ENCODE measurements at regions not wholly inside any gene's neighbourhood (a gene's known extent, or its start where the extent isn't known, plus 50 kb on each side); places are given as distances from the start of the nearest gene placed in this dataset.

DNA sequence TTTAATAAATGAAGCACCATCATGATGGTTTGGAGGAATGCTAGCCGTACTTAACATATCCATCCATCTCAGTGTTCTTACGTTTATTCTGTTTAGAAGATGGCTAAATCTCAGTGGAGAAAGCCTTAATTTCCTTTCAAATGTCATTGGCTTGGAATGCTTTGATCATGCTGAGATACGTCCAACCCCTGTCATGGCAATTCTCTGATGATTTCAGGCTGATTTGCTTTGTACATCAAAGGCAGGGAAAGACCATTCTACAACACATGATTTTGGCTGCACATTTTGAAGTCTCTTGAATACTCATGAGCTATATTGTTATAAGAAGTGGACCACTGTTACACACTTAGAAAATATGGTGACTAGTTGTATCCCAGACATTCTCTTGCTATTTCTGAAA, 1048.4 kb downstream of the MAT2B start:
- no peak for DNase-seq

DNA sequence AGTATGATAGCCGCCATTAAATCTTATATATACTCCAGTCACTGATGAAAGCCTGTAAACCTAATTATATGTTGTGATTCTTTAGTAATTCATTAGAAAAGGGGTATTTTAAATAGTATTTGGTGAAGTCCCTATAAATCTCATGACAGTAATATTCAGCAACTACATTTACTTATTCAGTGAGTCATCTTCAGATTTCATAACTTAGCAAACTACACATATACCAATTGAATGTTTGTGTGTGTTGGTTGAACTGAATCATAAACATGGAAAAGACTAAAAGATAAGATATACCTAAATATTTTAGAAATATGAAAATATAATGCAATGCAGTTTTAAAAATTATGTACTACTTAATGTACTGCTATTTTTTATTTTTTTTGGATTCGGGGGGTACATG, 1050.4 kb downstream of the MAT2B start:
- no peak for DNase-seq

DNA sequence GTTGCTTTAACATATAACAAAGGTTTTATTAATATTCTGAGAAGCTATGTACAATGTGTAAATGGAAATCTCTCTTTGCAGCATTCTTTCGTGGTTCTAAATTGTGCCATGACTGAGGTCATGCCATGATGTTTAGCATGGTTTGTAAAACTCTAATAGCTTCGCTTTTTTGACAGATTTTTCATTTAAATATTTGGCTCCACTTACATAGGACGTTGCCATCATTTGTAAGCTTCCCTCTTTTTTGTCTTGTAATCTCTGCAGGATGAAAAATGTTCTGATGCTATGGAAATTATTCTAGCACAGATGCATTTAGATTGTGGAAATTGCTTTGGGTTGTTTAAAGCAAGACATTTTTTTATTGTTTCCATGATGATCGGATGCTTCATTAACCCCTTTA, 1054.8 kb downstream of the MAT2B start:
- DNase-seq = no peak

DNA sequence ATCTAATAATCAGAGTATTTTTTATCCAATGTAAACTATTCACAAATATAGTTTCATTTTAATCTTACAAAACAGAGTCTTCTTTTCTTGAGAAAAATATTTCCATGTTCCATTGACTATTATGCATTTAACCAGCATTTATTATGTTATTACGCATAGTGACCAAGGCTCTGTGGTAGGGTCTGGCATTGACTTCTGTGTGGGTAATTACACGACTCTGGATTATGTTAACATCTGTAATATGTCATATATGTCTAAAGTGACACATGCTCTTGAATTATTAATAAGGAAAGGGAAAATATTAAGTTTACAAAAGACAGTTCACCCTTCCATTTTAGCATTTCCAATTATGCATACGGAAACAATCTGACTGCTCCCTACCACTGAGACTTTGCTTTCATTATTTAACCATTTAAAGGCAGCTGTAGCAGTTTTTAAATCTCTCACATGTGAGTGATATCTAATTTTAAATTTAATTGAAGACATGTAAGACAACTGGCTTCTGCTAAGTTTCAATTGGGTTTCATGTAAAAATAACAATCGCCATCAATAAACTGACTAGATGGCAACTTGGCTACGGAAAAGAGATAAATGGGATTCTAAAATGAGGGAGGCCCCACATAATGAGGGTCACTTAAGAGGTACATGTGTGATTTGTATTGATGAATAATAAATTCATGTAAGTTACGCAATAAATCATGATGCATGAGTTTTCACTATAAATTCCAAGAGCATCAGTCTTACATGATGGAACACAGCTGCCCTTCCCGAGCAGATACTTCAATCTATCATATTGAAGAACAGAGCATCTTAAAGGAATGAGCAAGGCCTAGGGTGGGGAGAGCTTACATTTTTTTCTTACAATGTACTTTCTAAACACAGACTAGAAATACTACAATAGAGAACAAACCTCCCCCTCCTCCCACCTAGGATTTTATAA, 1056.8 kb downstream of the MAT2B start:
- DNase-seq = no peak

DNA sequence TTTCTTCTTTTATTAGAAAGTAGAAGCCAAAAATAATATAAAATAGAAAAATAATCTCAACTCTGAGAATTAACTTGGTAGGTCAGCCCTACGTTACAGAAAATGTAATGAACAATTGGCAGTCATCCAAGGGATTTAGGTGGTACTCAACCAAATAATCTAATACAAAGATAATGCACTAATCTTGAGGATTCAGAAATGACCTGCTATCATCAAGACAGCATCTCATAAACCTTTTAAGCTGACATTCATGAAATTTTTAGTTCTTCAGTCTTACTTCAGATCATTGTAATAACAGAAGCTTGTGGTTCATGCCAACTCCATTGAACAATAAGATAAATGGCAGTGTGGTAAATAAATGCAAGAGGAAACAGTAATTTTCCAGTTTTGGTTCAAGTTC, 1058.0 kb downstream of the MAT2B start:
- DNase-seq = no peak

DNA sequence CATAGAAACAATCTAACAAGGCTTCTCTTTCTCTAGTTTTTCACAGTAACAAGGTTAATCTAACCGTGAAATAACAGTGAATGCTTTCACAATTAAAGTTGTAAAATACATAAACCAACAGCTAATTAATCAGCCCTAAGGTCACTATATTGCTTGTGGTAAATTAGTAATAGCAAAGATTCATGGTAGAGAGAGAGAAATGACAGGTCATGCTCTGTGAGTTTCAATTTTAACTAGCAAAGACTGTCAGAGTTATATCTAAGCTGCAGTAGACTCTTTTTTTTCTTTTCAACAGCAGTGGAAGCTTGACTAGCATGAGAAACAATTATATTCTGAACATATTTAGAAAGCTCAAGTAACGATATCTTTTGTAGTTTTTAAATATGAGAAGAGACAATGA, 1068.0 kb downstream of the MAT2B start:
- DNase-seq = no peak

DNA sequence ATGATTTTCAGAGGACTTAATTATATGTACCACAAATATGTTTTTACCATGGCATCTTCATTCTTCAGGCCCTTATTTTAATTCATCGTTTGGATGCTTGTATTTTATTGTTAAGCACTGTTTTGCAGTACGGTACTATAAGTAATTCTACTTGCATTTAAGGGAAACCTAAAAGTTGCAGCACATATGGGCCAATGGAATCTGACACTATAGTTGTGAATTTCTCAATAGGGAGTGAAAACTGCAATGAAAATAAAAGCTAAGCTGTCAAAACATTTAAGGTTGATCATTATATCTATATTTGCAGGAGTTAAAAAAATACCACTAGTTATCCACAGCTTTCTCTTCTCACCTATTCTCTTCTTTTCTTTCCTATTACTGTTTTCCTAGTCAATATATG, 1071.8 kb downstream of the MAT2B start:
- DNase-seq = no peak

DNA sequence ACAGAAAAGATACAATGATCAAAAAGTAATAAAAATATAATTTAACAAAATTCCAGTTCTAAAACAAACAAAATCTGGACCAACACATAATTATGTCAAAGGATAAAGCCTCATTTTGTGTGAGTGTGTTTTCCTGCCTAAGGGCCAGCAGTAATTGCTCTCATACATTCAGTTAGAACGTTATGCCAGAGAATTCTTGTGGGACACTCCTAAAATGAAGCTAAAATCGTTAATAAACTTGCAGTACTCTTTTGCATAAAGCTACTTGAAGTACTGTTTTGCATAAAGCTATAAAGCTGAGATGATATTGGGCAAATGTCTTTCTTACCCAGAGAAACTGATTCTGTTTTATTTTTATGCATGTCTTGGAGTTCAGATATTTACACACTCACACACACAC, 1072.3 kb downstream of the MAT2B start:
- no peak for DNase-seq

DNA sequence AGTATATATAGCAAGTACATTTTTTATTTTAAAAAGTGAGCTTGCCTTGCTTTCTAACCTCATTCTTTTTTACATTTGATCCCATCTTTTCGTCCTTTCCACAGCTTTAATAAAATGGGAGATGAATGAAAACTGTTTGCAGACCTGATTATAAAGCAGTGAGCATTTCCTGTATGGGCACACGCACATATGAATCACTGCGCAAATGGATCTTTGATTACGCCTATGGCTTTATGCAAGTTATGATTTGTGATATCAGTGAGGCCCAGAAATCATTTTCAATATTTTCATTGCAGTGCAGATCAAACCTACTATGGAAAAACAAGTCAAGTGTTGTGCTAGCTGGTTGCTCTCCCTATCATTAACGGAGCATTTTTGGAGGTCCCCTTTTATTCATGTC, 1073.0 kb downstream of the MAT2B start:
- no peak for DNase-seq

DNA sequence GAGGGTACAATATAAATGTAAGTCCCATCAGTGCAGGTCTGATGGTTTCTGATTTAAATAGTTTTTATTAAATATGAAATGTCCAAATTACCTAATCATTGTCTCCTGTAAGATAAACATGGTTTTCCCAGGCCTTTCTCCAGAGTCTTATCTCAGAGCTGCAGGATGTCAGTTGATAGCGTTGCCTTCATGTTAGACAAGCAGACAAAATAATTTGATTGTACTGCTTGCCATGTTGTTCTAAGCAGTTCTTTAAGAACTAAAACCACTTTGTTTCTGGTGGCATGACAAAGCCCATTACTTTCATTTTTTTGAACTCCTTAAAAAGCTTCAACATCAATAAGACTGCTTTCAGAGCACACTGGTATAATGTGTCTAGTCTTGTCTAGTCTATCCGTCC, 1073.5 kb downstream of the MAT2B start:
- no peak for DNase-seq

DNA sequence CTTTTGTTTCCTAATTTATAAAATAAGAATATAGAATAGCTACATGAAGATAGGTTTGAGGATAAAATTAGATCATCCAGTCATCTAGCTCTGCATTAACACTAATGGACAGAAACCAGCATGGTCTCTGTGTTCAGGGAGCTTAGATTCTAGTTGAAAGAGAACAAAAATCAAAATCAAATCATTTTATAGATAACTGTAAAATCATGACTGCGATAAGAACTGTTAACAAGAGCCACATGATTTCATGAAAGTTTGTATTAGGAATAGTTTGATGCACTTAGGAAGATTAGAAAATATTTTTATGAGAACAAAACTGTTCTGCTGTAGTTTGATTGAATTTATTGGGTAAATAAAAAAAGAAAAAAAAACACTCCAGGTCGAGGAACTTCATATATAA, 1074.7 kb downstream of the MAT2B start:
- no peak for DNase-seq

DNA sequence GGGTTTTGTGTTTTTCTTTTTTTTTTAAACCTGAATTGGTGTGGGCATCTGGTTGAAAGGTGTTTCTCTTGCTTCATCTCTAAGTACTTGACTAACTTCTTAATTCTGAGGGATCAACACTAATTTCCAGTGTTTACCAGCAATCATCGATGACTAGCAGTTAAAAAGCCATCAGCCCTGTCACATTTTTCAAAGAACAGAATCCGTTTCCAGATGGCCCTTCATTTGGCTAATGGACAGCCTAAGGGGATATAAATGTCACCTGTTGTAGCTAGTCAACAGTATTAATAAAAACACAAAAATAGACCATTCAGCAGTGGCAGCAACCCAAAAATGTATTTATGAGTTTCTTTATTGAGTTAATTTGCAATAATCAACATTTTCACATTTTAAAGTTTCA, 1076.5 kb downstream of the MAT2B start:
- DNase-seq = no peak

DNA sequence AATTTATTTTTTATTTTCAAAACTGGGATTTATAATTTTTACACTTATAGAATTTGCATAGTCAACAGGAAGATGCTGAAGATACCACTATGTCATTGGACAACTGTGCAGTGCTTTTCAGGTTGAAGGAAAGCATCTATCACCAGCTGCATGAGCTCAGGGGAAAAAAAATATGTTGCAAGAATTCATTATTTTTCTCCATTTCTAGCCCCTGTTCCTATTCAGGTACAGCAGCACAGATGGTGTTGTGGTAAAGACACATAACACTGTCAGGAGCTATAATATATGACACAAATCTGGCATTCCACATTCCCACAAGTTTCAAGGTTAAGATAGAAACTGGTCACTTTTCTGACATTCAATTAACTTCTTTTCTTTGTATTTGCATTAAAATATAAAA, 1088.6 kb downstream of the MAT2B start:
- no peak for DNase-seq

DNA sequence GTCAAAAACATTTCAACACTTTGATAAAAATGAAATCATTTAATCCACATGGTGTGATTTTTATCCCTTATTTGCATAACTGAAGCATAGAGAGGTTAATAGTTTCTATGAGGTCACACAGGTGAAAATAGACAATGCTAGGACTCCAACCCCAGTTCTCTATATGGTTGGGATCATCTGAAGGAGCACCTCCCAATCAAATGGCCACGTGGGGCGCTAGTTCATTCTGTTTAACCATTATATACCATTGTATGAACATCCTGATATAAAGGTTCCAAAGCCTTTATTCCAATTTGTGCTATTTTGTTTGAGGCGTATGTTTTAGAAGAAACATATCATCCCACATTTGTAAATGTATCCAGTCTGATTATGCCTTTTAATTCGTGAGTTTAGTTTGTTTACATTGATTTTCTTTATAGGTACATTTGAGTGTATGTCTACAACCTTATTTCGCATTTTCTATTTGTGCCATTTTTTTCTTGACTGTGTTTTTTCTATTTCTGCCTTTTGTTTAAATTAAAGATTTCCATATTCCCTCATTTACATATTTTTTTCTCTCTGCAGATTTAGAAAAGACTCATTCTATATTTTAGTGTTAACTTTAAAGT, 1092.0 kb downstream of the MAT2B start:
- no peak for DNase-seq

DNA sequence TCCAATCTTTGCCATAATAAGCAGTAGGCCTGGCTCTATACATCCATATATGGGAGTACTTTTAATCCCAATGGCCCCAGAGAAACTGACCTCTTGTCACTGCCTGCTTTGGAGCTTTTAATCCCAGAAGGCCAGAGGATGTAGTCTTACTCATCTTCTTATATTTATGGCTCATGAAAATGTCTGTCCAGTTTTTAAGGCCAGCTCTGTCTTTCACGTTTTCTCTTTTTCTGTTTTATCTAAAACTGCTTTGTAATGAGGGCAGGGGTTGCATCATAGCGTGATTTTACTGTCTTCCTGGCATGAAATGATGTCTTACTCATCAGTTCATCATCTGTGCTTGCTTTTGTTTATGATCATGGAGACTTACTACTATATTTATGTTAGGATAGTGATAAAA, 1094.9 kb downstream of the MAT2B start:
- no peak for DNase-seq

DNA sequence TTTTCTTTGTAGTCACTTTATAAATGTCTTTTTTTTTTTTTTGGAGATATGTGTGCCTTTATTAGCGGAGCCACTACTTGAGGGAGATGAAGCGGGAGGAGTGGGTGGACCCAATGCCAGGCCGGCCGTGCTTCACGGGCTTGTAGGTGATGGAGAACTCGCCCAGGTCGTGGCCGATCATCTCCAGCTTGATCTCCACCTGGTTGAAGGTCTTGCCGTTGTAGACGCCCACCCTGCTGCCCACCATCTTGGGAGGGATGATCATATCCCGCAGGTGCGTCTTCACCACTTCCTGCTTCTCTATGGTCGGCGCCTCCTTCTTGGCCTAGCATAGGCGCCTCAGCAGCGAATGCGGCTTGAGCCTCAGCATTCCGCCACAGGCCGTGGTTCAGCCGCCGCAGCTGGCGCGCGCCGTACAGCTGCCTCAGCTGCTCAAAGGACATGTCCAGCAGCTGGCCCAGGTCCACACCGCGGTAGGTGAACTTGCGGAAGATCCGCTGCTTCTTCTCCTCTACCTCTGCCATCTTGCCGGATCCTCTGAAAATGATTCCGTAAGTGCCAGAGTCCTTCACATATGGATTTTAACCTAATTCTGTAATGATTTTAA, 1095.6 kb downstream of the MAT2B start:
- no peak for DNase-seq

DNA sequence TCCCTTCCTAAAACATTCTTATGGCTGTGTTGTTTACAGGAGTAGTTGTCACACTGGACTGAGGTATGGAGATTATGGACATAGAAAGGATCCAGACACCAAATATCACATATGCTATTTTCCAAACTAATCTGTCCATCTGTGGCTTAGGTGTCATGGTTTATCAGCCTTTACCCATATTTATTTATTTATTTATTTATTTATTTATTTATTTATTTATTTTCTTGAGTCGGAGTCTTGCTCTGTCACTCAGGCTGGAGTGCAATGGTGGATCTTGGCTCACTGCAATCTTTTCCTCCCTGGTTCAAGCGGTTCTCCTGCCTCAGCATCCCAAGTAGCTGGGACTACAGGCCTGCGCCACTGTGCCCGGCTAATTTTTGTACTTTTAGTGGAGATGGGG, 1103.1 kb downstream of the MAT2B start:
- no peak for DNase-seq

DNA sequence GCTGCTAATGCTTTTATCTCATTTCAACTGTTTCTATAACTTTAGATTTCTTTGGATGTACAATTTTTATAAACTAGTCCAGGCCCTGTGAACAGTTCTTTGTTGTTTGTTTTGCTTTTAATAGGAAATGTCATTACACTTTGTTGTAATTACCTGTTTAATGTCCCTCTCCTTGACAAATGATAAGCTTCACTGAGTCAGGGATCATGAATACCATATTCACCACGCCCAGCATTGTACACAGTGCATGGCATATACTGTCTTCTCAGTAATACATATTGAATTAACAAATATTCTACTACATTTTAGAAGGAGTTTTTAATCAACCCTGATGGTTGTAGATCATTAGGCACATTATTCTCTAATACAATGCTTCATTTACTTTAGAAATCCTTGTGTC, 1105.0 kb downstream of the MAT2B start:
- no peak for DNase-seq

DNA sequence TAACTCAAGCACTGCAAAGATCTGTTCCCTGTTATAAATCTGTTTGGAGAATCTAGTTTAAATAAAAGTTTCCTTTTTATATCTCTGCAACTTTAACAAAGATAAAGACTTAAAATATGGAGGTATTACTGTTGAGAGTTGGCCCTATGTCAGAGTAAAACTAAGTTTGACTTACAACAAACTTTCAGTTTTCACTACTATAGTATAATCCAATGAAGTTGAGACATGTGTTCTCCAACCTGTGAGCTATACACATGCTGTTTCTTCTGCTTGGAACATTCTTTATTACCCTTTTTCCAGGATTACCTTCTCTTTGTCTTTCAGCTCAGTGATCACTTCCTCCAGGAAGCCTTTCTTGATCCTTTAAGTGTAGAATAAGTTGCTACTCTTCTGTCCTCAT, 1109.3 kb downstream of the MAT2B start:
- no peak for DNase-seq

DNA sequence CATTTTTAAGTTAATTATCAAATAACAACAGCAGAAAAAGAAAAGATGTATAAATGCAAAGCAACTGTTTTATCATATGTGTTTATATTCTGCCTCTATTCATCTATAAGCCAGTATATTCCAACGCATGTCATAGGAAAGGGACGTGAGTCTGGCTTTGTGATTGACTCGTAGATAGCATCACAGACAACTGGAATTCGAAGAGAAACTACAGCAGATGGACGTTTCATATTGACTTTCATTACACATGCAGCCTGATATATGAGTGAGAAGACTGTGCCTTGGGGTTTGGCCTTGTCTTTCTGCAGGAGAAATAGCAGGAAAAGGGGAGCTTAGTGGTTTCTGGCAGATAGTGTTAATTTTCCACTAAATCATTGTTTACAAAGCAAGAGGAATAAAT, 1111.9 kb downstream of the MAT2B start:
- no peak for DNase-seq

DNA sequence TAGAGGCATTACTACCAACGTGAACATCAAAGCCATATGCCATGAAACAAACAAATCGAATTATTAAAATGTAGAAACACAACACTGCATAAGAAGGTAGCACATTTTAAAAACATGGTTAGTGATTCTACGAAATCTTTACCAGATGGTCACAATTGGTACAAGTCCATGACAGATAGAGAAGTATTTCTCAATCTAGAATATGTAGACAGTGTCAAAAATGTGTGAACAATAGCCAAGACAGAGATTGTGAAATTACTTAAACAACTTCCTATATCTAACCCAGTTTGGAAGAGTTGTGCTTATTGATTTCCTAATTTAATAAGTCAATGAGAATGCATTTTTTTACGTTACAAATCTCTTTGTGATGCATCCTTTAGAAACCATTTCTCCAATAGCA, 1121.6 kb downstream of the MAT2B start:
- no peak for DNase-seq

DNA sequence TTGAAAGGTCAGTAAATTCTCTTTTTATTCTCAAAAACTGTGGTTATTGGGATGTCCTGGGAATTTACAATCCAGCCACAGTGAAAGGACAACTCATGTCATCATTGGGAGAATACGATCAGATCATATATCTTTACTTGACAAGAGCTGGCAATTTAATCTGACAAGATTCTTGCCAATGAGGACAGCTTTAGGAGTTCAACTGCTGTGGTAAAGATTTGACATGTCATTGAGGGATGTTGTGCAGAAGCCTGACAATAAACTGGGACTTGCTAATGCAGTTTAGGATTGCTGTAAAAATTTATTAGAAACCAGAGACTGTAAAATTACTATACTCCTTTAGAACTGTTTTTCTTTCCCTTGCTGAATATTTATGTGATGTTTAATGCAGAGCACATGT, 1131.0 kb downstream of the MAT2B start:
- DNase-seq = no peak

DNA sequence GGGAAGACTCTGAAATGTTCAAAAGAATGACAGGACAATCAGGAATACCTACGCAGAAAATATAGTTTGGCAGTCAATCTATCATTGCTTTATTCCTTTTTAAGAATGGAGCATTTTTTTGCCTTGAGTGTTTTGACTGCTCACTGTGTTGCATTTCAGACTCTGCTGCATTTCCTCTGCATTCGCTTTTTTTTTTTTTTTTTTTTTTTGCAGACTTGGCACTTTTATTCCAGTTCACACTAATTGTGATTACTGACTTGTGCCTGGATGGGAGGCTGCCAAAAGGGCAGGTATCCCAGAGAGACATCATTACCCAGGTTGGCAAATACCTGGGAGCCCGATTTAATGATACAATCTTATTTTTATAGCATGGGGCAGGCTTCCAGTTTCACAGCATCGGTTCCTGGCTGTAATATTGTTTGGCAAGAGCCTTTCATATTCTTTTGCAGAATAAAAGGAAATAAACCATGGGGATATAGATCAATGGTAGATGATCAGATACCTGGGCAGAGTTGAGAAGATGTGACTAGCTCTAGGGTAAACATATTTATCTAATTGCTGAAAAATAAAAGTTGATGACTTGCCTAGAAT, 1132.6 kb downstream of the MAT2B start:
- no peak for DNase-seq

DNA sequence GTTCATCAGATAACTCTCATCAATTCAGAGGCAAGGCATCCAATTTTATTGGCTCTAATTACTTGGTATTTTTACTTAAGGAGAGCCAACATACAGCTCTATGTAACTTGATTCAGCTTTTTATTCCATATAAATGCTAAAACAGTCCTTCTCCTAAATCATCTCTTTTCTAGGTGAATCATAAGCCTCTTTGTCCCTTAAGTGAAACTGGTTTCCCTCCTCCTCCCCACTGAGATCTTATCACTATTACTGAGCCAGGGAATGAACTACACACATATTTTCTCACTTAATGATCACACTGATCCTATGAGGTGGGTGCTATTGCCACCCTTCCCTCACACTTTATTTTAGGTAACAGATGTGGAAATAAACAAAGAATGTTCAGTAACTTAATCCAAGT, 1143.8 kb downstream of the MAT2B start:
- DNase-seq = no peak

Measured in activated gamma-delta T cell treated with Interleukin-2 at 50 U/mL for 16 hours (primary cell).